Suppressor macrophage treated with lipopolysaccharide for 1 hour (primary cell): ENCODE measurements at regions not wholly inside any gene's neighbourhood (a gene's known extent, or its start where the extent isn't known, plus 50 kb on each side); places are given as distances from the start of the nearest gene placed in this dataset.

Experiments used
- DNase-seq, 3 donors: peaks; one replicate each; pipeline ENCODE4 v3.0.0-alpha.2; 2020 to 2022

DNA sequence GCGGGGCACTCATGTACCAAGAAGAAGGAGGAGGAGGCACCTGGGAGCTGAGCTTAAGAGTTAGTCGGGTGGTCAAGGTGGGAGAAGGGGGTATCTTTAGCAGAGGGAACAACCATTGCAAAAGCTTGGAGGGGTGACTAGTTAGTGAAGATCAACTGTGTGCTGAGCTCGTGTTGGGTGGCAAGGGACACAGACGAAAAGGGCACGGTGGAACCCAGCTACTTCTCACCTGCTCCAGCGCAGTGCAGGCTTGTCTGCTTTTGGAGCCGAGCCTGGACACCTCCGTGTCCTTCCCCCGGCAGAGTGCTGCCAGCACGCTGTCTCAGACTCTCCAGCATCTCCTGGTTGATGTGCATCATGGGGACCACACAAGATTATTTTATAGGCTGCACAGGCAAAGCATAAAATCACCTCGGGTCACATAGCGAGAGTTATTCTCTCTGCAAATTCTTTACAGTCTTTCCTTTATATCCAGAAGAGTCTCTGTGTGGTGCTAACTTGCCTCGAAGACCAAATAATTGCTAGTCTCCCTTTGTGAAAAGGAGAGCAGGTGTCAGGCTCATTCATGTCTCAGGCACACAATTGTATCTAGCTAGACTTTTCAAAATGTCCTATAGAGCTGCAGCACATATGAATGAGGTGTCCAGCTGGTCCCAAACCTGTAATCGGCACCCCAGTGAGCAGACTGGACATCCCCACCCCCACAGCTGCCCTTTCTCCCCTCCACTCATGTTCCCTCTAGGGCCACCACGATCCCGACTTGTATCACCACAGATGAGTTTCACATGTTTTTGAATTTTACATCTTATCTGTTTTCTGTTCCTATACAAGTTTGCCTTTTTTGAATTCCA, 123.4 kb downstream of the CEBPB start:
- DNase-seq, result no peak

DNA sequence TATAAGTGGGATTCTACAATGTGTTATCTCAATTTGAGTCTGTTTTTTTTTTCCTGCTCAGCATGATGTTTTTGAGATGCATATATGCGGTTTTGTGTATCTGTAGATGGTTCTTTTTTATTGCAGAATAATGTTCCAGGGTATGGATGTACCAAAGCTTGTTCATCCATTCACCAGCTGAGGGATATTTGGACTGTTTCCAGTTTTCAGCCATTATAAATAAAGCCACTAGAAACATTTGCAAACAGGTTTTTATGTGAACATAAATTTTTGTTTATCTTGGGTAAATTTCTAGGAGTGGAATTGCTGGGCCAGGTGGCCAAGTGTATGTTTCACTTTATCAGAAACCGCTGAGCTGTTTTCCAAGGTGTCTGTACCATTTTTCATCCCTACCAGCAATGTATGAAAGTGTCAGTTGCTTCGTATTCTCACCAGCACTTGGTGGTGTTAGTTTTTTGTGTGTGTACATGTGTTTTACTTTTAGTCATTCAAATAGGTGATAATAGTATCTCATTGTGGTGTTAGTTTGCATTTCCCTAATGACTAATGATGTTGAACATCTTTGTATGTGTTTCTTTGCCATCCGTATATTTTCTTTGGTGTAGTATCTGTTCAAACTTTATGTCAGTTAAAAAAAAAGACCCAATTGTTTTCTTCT, 124.2 kb downstream of the CEBPB start:
- no peak for DNase-seq

DNA sequence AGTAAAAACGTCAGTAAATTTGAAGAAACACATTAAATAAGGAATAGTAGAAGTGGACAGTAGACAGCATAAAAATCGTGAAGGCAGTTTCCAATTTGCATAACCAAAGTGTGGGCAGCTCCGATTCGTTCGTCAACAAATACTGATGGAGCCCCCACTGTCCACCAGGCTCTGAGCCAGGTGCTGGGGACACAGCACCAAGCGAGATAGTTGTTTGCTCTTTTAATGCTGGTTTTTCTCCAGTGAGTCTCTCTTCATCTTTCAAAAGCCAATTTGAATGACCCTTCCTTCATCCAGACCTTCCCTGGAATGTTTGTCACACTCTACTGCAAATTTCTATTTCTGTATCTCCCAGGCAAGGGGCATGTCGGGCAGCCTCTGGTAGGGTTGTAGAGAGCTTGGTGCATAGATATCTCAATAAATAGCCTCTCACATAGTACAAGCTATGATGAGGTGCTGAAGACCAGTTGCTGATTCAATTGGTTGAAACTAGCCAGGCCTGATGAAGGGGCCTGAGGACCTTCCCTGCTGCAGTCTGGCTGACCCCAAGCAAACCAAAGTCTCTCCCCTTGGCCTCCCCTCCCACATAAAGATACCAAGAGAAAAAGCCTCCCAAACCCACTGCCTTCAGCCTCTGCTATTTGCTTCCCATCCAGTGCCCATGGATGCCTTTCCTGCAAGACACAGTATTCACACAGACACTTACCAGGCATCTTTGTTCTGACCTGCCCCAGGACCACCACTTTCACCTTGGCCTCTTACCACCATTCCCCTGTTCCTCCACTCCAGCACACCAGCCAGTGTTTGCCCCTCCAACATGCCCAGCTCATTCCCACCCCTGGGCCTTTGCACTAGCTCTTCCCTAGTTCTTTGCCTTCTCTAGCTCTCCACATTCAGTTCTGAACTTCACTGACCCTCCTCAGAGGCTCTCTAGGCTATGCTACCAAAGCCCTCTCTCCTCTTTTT, 125.2 kb downstream of the CEBPB start:
- DNase-seq, result no peak

DNA sequence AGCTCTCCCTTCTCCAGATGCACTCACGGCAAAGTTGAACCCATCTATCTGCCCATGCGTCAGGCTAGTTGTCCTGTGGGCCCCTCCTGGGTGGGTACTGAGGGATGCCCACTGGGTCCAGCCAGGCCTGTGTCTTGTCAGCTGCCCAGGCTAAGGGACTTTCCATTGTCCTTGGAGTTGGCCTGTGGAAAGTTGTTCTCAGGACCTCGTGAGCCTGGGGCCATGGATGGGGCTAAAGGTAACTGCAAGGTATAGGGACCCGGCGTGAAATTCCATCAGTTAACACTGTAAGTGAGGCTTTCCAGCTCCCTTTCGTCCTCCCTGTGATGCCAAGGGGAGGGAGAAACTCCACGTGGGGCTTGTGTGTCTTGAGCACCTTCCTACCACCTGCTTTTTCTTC, 126.5 kb downstream of the CEBPB start:
- DNase-seq, result no peak

DNA sequence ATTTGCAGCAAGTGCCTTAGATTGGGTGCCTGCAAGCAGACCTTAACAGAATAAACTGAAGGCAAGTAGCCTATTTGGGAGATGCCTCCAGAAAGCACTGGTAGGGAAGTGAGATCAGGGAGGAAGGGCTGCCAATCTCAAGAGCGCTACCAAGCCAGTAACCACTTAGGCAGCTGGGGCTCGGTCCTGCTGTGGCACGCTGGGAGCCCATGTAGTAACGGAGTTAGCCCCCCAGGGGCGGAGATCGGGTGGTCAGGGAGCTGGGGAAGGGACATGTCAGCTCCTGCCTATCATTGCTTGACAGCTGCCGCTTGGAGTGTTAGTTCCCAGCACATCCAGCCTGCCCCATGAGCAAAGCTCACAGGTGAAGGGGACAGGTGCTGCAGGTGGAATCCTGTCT, 127.0 kb downstream of the CEBPB start:
- DNase-seq, result peak in 2 of 3 donors; percentile 46 to 51

DNA sequence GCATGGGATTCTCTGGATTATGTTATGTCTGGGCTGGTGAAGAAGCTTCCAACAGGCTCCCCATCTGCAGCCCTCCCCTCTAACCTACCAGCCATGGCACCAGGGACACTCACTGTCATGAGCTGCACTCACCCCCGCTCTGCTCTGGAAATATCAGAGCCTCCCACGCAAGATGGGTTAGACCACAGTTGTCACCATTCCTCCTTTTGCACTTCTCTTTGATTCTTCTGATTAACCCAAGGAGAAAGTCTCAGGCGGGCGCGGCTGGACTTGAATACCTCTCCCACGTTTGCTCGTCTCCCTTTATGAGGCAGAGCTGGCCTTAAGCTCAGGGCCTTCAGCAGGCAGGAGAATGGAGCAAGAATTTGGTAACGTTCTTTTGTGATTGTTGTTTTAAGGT, 128.1 kb downstream of the CEBPB start:
- DNase-seq, result peak; percentile 86 to 87 (median 86)

DNA sequence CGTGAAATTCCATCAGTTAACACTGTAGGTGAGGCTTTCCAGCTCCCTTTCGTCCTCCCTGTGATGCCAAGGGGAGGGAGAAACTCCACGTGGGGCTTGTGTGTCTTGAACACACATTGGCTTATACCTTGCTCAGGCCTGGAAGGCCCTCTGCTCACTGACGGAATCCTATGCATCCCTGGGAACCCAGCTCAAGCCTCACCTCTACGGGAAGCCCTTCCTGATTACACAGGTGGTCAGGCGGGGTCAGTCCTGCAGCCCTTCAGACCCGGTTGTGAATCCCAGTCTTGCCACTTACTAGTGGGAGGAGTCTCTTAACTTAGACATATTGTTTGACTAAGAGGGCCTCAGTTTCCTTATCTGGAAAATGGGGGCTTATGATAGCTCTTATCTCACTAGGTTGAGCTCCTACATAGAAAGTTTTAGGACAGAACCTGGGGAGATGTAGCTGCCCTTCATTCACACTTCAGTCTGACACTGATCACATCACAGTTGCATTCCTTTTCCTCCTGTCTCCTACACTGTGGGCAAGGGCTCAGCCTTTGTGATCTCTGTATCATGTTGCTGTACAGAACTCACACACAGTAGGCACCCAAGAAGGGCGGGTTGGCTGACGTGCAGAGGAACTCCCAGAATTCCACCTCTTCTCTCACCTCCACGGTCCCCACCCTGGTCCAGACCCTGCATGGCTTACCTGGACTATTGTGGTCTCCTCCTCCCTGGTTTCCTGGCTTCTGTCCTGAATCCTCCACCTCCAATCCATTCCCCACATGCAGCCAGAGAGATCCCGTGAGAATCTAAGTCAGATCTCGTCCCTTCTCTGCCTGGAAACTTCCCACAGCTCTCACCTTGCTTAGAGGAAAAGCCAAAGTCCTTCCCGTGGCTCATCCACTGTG, 129.6 kb downstream of the CEBPB start:
- DNase-seq, result no peak

DNA sequence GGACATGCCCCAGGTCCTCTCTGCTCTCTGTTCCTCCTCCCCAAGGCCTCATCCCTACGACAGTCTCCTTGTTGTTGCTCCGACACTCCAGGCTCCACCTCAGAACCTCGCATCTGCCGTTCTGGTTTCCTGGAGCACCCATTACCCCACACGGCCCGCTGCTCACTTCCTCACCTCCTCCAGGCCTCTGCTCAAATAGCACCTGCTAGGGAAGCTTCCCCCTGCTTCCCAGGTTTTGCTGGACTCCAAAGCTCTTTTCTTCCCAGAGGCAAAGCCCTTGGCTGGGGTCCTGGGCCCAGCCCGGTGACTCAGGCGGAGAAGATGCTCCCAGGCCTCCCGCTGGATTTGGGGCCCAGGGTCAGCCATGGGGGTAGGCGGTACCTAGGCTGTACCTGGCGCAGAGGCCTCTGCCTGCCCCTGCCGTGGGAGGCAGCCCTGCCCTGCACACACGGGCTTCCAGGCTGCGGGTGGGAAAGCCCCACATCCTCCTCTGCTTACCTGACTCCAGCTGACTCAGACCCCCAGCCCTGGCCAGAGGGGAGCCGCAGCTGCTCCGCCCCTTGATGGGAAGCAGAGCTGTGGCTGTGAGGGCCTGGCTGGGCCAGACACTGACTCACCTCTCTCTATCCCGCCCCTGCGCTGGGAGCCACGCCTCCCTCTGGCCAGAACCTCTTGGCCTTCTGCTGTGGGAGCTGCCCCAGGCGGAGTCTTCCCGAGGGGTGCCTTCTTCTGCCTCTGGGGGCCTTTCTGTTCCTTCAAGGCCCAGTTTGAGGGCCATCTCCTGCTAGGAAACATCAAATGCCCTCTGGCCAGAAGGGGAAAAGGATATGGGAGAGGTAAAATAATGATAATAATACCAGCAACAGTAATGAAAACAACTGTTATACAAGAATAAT, 130.5 kb downstream of the CEBPB start:
- DNase-seq, result peak; percentile 84 to 90 (median 84)

DNA sequence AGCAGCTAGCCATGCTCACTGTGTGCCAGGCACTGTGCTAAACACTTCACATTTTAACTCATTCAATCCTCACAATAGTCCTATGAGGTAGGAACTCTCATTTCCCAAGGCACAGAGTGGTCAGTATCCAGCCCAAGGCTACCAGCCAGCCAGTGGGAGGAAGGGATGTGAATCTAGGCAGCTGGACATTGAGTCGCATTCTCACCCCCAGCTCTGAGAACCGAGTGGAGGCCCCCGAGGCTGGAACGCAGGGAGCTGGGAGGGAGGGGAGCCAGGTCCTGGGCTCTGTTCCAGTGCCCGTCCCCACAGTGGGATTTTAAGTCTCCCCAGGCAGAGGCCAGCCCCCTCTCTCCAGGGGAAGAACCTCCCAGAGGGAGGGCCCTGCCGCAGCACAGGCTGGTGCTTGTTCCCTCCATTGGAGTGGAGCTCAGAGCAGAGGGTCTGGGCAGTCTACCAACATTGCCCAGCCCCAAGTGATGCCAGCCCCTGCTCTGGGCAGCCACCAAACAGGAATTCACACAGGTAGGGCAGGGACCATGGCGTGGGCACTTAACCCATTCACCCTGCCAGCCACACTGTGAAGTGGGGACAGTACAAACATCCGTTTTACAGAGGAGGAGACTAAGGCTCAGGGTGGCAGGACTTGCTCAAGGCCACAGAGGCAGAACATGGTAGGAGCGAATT, 131.3 kb downstream of the CEBPB start:
- no peak for DNase-seq

DNA sequence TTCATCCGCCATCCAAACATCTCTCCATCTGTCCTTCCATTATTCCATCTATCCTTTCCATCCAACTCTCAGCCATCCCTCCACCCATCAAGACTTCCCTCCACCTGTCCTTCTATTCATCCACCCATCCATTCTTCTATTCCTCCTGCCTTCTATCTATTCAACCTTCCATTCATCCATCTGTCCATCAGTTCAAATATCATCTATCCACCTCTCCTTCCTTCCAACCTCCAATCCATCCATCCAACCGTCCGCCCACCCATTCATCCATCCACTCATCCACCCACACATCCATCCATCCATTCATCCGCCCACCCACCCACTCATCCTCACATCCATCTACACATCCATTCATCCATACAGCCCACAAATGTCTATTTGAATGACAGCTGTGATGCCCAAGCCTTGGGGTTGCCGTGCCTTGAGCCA, 132.1 kb downstream of the CEBPB start:
- no peak for DNase-seq

DNA sequence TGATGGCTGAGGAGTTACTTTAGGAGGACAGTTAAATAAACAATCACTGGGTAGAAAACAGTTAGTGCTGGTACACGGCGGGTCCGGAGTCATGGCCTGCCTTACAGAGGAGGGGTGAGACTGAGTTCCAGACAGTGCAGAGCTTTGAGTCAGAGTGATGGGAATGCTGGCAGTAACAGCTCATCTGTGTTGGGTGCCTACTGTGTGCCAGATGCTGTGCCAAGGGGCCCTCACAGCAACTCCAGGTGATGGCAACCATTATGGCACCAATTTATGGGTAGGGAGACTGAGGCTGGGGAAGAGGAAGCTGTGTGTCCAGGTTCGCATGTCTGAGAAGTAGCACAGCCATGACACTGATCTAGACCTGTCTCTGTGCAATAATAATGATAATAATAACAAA, 132.6 kb downstream of the CEBPB start:
- no peak for DNase-seq

DNA sequence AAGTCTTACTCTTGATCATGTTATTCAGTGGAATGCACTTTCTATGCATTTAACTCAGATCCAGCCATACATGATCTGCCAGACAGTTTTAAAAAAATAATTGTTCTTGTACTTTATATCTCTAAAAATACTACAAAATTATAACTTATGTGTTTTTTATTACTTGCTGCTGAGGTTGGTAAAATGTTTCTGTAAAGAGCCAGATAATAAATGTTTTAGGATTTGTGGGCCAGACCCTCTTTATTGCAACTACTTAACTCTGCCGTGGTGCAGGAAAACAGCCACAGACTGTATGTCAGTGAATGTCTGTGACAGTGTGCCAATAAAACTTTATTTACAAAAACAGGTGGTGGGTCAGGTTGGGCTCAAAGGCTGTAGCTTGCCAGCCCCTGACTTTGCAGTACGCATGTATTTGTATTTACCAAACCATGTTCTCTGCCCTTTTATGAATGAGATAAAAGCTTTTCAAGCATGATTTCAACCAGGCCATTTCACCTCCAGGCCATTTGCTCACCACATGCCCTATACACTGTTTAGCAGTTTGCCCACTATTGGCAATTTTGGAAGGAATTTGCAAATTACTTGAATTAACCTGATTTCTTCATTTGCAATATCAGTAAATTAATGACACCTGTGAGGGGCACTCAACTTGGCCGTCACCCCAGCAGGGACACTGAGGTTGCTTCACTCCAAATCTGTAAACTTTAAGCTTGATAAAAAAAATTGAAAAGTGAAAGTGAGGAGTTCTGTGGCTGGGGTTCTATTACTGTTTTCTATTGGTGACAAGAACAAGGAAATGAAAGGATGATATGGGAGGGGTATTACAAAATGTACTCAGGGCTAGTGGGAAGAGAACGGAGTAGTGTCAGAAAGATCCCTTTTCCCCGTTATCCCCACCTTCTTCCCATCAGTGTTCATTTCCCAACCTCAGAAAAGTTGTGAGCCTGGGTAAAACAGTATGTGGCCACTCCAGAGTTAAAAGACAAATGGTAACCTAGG, 133.4 kb downstream of the CEBPB start:
- DNase-seq, result peak in 1 of 3 donors; percentile 46

DNA sequence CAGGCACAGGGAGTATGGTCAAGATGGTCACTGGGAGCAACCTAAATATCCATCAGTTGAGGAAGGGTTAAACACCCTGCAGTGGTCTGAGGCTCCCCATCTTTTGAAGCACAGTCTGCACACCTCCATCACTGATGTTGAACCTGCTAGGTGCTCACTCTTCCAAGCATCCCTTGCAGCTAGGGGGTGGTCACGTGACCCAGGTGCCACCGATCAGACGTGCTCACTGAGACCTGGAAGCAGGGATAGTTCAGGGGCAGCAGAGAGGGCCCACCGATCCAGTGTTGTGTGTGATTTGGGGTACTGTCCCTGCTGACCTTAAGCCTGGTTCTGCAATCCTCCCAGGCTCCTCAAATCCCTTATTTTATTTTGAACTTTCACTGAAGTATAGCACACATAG, 134.6 kb downstream of the CEBPB start:
- no peak for DNase-seq

DNA sequence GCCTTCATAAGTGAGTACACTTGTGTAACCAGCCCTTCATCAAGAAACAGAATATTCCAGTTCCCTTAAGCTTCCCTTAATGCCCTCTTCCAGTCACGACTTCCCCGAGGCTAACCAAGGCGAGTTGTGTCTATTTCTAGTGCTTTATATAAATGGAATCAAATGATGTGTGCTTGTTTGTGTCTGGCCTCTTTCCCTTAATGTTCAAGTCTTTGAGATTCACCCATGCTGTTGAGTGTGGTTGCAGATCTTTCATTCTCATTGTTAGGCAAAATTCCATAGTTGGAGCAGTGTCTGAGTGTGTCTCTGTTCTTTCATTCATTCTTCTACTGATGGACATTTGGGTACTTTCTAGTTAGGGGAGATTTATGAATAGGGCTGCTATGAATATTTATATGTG, 135.0 kb downstream of the CEBPB start:
- no peak for DNase-seq

DNA sequence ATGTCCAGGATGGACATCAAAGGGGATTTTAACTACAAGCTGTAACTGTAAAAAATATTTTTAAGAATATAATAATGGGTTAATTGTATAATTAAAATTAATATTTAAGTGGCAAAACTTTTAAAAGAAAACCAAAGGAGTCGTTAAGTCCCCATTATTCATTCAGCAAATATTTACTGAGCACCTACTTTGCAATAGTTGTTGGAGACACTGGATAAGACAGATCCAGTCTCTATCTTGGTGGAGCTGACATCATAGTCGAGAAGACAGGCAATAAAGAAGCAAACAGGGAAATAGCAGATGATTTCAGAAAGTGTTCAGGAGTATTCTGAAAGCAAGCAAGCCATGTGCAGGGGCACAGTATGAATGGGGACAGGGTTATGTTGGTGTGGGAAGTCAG, 137.0 kb downstream of the CEBPB start:
- no peak for DNase-seq

DNA sequence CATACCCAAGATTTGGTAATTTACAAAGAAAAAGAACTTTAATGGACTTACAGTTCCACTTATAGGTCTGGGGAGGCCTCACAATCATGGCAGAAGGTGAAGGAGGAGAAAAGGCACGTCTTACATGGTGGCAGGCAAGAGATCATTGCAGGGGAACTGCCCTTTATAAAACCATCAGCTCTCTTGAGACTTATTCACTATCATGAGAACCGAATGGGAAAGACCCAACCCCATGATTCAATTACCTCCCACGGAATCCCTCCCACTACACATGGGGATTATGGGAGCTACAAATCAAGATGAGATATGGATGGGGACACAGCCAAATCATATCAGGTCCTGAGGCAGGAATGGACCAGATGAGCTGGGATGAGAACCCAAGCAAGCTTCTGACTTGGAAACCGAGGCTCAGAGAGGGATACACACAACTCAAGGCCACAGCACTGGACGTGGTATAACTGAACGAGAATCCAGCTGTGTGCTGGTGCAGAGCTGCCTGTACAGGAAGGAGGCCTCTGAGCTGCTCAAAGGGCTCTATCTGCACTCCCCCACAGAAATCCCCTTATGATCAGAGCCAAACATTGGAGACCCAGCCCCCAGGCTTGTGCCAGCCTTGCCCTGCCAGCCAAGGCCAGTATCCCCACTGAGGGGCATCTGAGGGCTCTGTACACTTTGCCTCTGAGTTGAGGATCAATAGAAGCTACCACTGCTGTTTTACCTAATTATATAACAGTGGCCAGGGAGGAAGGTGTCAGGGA, 137.8 kb downstream of the CEBPB start:
- DNase-seq, result peak; percentile 66 to 76 (median 69)

DNA sequence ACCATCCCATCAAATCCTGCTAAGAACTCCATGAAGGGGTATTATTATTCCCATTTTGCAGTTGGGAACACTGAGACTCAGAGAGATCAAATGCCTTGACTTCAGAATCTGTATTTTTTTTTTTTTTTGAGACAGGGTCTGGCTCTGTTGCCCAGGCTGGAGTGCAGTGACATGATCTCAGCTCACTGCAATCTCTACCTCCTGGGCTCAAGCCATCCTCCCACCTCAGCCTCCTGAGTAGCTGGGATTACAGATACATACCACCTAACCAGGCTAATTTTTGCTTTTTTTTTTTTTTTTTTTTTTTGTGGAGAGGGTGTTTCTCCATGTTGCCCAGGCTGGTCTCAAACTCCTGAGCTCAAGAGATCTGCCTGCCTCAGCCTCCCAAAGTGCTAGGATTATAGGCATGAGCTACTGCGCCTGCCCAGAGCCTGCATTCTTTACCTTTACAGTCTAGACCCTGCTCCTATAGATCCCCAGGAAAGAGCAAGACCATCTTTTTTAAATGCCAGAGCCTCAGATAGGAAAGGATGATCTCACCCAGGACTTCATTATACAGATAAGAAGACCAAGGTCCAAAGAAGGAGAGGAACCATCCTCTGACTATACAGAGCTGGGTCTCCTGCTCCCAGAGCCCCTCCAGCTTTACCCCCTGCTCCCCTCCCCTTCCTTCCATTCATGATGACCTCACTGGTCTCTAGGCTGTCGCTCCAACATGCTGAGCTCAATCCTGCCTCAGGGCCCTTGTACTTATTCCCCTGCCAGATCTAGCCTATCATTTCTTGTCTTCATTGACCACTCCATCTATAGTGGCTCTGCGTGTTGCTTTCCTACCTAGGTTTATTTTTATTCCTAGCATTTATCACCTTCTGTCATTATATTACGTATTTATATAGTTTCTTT, 138.6 kb downstream of the CEBPB start:
- DNase-seq, result no peak
